Colon (tissue), 2 donors: ENCODE measurements at regions not wholly inside any gene's neighbourhood (a gene's known extent, or its start where the extent isn't known, plus 50 kb on each side); places are given as distances from the start of the nearest gene placed in this dataset.

Experiments used
- FAIRE-seq: peaks from 2 replicates; lab custom pipeline; 2012; peaks lifted over from hg19 to GRCh38; lab: Jason Lieb, UNC
- donor health status: control.
- donor health status: control.

DNA sequence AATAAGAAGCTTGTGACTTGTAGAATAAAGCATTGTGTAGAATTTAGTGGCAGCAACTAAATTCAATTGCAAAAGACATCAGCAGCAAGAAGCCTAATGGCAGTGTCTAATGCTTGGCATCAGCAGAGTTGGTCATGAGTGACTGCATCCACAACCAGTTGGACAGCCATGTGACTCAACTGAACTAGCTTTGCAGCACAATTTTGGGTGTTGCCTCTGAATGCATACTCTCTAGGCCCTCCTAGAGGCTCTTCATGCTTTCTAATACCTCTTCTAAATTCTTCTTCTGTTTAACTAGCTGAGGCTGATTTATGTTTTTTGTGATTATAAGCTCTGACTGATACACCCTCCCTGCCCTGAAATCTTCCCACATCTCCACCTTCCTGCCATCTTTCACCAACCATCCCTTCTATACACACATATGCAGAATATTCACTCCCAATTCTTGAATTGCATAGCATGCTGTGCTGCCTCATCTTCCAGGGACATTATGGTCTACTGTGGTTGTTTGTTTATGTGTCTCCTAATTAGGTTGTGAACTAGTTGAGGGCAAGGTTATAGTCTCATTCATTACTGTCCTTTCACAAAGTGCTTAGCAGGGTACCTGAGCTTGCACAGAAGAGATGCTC, 266.7 kb upstream of the GJB5 start:
- FAIRE-seq, result no peak

DNA sequence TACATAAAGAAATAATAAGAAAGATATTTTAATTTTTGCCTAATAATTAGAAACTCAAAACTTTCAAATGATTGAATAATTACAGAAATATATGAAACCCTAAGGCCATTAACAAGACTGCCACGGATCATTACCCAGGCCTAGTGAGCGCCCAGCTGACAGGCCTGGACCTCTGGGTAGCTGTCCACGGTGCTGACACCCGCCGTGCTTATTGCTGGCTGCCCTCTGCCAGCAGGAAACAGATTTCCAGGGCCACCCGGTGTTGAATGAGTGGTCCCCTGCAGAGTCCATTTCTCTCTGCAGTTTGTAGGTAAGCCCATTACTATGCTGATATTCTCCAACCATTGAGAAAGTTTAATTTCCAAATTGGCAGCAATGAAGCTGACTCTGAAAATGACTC, 254.4 kb upstream of the GJB5 start:
- FAIRE-seq, result no peak

DNA sequence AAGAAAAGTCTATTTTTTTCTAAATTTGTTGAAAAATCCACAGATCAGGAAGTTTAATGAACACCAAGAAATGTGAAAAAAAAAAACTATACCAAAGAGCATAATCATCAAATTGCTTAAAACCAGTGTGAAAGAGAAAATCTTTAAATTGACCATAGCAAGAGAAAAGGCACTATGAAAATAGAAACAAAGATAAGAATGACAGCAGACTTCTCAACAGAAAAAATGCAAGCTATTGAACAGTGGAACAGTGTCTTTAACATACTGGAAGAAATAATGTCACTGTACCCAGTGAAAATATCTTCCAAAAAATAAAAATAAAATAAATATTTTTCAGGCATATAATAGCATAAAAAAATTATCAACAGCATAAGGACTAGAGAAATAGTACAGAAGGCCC, 243.0 kb upstream of the GJB5 start:
- FAIRE-seq, result no peak

DNA sequence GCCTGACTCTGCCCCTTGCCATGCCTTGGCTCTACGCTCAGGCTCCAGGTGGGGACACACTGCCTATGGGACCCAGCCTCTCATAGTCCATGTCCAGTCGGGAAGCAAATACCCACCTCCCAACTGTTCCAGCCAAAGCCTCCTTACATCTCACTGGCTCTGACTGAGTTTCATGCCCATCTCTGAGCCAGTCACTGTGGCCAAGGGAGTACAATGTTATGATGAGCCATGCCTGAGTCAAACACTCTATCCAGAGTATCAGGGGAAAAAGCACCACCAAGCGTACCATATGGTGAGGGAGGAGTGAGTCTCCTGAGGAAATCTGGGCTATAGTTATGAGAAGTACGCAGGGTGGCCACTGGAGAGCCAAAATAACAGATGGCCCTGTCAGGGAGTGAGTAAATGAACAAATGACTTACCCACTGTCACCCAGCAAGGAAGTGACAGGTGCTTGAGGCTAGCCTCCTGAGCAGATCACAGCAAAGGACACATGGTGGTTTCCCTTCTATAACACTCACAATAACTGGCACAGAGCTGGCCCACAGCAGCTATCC, 236.6 kb upstream of the GJB5 start:
- no peak for FAIRE-seq

DNA sequence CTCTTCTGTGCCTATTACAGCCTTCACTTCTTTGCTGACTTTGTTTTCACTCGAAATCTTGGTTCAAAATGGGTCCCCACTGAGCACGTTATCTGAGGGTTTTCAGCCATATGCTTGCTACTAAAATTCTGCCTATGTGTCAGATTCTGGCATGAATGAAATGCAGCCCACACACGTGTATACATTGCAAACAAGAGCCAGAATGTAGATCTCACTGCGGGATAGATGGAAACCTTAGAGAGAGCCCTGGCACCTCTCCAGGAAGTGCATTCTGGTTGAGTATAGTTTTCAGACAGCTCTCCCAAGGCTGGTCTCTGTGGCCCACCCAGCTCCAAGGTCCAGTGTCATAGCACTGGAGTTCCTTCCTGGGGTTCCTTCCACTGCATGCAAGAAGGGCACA, 234.7 kb upstream of the GJB5 start:
- no peak for FAIRE-seq

DNA sequence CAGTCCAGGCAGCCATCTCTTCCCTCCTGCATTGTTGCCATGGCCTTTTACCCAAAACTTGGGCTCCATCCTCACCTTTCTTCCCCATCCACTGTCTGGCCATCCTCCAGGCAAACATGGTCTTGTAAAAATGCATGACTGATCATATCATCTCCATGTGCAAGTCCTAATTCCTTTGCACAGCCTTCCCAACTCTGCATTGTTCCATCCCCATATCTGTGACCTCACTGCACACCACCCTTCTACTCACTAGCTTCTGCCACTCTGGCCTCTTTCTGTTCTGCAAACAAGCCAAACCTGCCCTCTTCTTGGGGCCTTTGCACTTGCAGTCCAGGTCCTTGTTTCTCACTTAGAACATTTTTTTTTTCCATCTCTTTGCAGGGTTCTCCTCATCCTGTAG, 230.1 kb upstream of the GJB5 start:
- FAIRE-seq, result no peak

DNA sequence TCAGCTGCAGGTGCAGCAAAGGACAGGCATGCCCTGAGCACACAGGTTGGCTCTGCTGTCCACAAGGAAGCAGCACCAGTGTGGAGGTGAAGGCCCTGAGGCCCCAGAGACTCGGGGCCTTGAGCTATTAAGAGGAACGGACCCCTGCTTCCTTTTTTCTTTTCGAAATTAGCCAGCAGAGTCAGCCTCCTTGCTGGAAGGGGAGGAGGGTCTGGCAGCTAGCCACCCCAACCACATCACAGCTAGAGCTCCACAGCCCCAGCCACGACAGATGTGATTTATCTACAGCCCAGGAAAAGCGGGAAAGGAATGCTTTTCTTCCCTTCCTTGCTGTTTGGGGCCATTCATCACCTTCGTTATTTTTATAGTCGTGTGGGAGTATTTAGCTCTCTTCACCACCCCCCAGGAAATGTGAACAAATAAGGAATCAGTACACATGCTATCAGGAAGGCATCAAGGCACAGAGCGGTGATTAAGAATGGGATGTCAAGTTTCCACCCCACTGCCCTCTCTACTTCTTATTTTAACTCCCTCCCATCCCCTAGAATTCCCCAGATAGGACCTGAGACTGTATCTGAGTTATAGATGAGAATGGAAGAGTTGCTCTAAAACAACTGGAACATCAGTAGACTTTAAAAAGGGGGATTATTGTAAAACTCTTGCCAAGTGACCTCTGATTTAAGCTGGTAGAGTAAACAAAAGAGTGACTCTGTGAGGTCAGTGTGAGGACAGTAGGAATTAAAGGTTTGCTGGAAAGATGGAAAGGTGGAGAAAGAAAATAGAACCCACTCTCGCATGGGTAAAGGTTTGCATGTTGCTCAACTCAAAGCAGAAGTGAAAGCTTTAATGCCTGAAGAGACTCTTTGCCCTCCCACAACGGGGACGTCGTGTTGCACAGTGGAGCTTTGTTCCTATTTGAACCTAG, 224.7 kb upstream of the GJB5 start:
- FAIRE-seq, result no peak

DNA sequence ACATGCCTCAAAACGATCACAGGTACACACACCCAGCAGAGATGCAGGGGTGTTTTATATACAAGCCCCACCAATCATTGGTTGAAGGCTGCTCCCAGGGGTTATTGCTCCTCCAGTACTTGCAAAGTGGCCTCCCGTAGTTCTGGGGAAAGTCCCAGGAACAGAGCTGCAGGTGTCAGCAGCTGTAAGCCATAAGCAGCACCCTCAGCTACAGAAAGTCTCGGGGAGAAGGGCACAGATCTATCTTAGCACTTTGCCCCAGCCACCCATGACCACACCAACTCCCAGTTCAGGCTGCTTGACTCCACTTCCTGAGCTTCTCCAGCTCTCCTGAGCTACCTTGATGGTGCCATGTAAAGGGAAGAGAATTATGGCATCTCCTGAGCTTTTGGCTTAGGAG, 222.7 kb upstream of the GJB5 start:
- no peak for FAIRE-seq

DNA sequence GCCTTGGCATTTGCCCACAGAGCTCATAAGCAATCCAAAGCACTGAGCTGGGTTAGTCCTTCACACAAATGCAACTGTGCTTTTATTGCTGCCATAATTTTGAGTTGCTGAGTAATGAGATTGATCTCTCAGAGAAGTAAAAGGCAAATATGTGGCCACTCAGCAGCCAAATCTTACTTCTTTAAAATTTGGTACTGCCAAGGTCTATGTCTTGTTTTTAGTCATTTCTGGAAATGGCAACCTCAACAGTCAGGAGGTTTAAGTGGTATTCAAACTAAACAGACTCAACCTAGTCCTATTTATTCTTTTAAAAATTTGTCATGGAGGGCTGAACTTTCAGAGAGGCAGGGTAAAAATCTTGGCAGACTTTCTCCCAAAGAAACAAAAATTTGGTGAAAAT, 216.4 kb upstream of the GJB5 start:
- no peak for FAIRE-seq

DNA sequence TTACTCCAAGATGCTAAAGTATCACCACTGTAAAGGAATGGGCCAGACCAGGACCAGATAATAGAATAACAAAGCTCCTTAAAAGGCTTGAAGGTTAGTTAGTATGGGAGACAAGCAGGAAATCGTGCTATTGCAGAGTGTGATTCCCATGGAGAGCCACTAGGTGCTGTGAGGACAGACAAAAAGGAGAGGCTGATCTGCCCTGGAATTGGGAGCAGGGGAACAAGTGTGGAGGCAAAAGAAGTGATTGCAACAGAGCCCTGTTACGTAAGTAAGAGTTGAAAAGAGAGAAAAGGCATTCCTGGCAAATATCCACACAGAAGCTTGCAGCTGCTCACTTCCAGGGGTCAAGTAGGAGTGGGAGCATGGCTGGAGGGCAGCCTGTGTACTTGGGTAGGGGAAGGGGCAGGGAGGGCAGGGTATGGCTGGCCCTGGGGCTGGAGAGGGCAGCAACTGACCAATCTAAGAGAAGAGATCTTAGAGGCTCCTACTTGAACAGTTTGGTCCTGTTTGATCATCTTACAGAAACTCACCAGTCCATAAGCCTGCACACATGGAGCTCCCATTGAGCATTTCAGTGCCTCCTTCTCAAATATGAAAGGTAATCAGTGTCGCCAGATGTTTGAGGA, 207.7 kb upstream of the GJB5 start:
- no peak for FAIRE-seq

DNA sequence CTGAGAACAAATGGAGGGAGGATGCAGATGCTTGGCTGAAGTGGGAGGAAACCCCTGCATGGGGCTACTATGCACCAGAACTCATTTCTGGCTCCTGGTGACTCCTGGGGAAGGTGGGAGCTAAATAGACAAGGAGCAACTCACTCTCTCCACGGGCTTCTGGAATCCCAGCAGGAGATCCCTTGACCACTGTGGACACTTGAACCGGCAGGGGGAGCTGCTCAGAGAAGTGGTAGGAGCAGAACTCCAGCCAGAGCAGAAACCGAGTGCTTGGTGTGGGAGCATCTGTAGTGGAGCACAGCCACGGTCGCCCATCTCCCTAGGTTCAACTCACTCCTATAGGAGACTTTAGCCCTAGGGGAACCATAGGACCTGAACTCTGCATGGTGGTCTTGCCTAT, 205.6 kb upstream of the GJB5 start:
- no peak for FAIRE-seq

DNA sequence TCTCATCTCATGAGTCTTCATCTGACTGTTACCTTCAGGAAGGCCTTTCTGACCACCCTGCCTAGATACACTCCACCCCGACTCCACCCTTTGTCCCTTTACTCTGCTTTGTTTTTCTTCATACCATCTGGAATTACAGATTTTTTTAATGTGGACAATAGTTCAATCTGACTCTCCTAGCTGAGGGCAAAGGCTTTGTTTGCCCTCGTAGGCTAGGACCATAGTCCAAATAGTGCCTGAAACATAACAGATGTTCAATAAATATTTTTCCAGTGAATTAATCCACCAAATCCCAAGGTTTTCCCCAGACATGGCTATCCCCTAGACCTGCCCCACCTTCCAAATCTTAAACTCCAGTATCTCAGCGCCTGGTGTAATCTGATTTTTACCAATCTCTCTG, 176.5 kb upstream of the GJB5 start:
- no peak for FAIRE-seq

DNA sequence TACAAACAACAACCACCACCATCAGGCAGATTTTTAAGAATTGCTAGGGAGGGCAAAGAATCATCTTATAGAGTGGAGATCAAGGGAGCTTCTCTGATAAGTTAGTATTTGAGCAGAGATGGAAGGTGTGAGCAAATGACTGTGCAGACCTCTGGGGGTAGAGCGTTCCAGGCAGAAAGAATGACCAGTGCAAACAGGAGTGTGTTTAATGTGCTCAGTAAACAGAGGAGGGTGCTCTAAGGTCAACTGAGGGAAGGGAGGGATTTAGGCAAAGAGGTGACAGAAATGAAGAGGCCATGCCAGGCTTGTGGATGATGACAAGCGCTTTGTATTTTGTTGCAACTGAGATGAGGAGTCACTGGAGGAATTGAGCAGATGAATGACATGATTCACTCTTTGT, 172.5 kb upstream of the GJB5 start:
- no peak for FAIRE-seq

DNA sequence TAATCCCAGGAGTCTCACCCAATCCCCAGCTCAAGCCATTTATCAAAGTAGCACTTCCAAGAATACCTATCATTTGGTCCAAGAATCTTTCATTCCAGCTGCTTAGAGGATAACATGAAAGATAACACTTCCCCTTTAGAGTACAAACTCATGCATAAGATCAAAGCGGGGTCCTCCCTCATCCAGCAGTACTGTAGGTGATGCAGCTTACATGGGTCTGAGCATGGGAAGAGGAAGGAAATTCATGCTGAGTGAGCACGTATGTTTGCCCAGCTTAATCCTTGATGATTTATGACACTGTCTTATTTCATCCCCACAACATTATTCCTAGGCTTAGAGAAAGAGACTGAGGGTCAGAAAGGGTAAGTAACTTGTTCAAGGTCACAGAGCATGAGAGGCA, 167.1 kb upstream of the GJB5 start:
- no peak for FAIRE-seq

DNA sequence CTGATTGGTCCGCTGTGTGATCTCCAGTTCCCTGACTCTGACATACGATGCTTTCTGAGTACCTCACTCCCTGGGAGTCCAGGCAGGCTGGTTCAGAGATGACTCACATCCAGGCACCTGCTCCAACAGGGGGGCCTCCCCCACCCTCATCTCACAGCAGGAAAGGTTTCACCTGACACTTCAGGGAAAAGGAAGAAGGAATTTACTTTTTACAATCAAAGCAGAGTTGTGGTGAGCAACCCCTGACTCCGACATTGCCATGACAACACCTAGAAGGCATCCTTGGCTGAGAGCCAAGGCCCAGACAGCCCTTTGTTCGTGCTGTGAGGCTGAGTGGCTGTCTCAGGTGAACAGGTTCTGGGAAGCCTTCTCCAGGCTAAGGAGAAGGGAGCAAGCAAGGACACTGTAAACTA, 164.6 kb upstream of the GJB5 start:
- no peak for FAIRE-seq

DNA sequence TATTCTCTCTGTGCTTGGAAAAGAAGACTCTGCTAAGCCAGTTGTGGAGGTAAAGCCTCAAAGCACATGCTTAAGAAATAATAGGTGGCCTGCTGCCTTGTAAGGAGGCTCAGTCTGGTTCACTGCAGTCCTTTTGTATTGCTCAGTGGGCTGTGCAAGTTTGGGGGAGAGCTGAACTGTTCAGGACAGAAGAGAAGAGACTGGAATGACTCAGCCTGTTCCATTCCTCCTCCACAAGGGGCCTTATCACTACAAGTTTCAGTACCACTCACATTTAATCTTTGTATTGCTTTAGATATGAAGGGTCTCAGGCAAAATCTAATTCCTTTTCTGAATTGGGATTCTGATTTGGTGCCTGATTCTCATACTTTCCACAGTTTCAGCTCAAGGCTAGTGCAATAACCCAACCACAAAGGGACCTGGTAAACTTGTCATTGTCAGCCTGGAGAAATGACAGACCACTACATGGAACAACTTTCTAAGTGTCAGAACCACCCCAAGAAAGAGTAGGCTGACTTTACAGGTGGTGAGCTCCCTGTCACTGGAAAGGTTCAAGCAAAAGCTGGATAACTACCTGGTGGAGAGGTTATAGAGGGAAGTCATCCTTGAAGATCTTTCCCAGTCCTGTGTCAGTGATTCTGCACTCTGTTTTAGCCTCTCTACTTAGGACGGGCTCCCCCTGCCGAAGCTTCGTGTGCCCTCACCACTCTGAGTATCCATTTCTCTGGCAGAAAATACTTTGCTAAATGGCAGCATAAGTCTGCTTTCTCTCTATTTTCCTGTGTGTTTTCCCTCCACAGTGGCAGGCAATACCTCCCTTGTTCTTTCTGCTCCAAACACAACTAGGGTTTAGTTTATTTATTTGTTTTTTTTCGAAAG, 162.9 kb upstream of the GJB5 start:
- no peak for FAIRE-seq

DNA sequence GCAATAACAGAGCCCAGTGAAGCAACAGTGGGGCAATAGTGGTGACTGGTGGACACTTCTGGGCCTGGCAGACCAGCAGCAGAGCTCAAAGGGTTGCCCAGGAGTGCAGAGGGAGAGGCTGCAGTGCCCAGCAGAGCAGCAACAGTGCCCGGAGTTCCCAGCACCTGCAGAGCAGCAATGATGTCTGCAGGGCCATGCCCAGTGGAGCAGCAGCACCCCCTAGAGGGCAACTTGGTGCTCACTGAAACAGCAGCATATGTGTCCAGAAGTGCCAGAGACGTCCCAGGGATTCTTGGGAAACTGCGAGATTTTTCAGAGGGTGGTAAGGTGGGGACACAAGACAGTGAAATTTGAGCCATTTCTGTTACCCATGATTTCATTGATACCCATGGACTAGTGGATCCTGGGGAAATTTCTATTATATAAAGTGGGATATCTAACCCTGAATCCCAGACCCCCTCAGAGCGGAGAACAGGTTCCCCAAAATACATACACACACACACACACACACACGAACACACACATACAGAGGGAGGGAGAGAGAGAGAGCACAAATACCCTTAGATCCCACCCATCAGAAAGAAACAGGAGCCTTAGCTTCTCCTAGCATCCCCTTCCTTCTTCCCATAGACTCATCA, 156.9 kb upstream of the GJB5 start:
- no peak for FAIRE-seq

DNA sequence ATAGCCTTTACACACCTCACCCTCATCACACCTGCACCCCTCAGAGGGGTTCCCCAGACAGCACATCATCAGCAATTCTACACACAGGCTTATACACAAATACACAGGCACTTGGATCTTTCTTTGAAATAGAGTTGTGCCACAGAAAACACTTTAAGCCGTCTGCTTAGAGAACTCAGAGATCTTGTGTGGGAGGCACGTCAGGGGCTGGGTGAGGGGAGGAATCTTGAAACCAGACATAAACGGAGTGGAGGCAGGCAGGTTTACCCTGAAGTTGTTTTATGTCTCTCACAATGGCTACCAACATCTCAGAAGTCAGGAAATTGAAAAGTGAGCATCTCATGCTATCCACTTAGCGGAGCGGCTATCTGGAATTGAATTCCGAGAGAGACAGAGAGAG, 151.9 kb upstream of the GJB5 start:
- no peak for FAIRE-seq

DNA sequence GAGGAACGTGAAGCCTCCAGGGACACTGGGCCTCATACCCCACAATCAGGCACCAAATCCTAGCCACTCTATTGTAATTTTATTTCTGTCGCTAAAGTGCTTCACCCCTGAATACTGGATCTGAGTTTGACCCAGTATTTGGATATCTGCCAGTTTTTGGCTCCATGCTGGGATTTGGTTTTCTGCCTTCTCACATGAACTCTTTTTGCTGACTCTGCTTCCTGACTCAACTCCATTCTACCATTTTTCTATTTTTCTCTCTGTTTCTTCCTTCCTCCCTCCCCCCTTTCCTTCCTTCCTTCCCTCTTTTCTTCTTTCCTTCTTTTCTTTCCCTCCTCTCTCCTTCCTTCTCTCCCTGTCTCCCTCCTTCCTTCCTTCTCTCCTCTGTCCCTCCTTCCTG, 151.3 kb upstream of the GJB5 start:
- FAIRE-seq, result no peak

DNA sequence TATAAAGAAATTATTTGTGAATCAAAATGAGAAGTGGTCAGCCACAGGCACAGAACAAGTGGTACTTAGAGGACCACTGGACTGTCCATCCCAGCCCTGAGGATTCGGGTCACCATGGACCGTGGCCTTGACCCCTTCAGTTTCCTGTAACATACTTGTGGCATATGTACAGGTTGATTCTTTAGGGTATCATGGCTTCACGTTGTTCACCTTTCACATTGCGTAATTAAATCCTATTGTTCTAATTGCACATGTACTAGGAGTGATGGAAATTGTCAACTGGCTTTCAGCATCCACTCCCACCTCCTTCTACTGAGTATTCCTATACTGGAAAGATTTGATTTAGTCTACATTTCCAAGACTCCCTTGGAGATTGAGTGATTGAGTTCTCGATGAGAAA, 148.3 kb upstream of the GJB5 start:
- no peak for FAIRE-seq

DNA sequence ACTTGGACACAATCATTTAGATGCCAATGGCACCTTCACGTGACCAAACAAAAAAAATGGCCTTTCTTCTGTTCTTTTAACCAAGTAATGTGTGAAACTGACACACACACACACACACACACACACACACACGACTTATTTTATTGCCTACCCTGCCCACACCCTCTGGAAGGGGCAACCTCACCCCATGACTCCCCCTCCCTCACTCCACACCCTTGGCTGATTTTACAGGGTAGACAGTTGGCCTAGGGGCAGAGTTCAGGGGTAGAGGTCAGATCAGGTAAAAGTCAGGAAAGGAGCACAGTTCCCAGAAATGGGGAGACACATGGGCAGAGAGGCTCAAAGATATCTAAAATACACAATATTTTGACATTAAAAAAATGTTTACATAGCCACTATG, 144.8 kb upstream of the GJB5 start:
- FAIRE-seq, result no peak

DNA sequence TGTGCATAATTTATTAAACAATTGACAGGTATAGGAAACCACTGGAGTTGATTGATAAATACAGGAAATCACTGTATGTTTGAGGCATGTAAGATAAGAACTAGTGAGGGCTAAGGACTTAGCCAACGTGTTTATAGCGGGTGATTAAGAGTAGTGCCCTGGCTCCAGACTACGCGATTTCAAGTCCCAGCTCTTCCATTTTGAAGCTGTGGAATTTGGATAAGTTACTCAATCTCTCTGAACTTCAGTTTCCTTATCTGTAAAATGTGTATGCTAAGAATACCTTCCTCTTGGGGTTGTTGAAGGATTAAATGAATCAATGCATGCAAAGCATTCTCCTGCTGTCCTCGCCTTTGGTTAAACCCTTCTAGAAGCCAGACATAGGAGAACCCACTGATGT, 143.3 kb upstream of the GJB5 start:
- no peak for FAIRE-seq
